ENCODE measurements at regions not wholly inside any gene's neighbourhood (a gene's known extent, or its start where the extent isn't known, plus 50 kb on each side); places are given as distances from the start of the nearest gene placed in this dataset.

DNA sequence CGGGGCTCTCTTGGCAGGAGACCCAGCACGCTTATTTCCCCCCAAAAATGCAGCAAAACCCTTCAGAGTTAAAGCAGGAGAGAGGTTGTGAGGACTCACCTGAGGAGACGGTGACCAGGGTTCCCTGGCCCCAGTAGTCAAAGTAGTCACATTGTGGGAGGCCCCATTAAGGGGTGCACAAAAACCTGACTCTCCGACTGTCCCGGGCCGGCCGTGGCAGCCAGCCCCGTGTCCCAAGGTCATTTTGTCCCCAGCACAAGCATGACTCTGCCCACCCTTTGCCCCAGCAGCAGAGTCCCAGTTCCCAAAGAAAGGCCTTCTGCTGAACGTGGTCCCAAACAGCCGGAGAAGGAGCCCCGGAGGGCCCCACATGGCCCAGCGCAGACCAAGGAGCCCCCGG, 337.7 kb downstream of the TMEM121 start:
- Histone ChIP-seq H3K4me2 (ENCODE audit: low read length) (no peak overlapping the region), H3K36me3 (ENCODE audit: low read depth, low read length) (no peaks in the 10 kb centered on the region), H3K9me3 (ENCODE audit: low read length) (no peaks in the 10 kb centered on the region), H3K27me3 (ENCODE audit: low read length) (no peaks in the 10 kb centered on the region), H3K4me3 (ENCODE audit: low read length) (no peak overlapping the region), H3F3A (ENCODE audit: low read length, unreplicated experiment) (no peaks in the 10 kb centered on the region), H3K9ac (ENCODE audit: low read length) (no peak overlapping the region), H2AFZ (ENCODE audit: low read length) (no peak overlapping the region), H4K20me1 (ENCODE audit: low read length) (no peaks in the 10 kb centered on the region), H3K79me2 (ENCODE audit: low read length) (no peaks in the 10 kb centered on the region), H3K27ac (ENCODE audit: low read length) (no peak overlapping the region), H3K9me2 (replicated peaks; ENCODE audit: low read length) (no peaks in the 10 kb centered on the region), H3K4me1 (ENCODE audit: insufficient read depth, low read length) (no peaks in the 10 kb centered on the region)
- ATAC-seq (no peak), DNase-seq (no peak)
- POLR2A ChIA-PET (ENCODE audit: unreplicated experiment) = no interaction called here
- no TSS peak for BruUV-seq (replicated peaks)
- intact Hi-C loops (cut with micrococcal nuclease) = no loop called here
- TF ChIP-seq, protein P1, sequence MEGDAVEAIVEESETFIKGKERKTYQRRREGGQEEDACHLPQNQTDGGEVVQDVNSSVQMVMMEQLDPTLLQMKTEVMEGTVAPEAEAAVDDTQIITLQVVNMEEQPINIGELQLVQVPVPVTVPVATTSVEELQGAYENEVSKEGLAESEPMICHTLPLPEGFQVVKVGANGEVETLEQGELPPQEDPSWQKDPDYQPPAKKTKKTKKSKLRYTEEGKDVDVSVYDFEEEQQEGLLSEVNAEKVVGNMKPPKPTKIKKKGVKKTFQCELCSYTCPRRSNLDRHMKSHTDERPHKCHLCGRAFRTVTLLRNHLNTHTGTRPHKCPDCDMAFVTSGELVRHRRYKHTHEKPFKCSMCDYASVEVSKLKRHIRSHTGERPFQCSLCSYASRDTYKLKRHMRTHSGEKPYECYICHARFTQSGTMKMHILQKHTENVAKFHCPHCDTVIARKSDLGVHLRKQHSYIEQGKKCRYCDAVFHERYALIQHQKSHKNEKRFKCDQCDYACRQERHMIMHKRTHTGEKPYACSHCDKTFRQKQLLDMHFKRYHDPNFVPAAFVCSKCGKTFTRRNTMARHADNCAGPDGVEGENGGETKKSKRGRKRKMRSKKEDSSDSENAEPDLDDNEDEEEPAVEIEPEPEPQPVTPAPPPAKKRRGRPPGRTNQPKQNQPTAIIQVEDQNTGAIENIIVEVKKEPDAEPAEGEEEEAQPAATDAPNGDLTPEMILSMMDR (conservative IDR thresholded peaks at IDR 0.05; ENCODE audit: low read depth, low read length) = no peak
- TF ChIP-seq EZH2phosphoT487 (IDR thresholded peaks at IDR 0.05; ENCODE audit: borderline replicate concordance, low read length) = no peak
- TF ChIP-seq EZH2 (IDR thresholded peaks at IDR 0.05; ENCODE audit: low read length, unreplicated experiment) = no peak
- CTCF ChIA-PET = no interaction called here

DNA sequence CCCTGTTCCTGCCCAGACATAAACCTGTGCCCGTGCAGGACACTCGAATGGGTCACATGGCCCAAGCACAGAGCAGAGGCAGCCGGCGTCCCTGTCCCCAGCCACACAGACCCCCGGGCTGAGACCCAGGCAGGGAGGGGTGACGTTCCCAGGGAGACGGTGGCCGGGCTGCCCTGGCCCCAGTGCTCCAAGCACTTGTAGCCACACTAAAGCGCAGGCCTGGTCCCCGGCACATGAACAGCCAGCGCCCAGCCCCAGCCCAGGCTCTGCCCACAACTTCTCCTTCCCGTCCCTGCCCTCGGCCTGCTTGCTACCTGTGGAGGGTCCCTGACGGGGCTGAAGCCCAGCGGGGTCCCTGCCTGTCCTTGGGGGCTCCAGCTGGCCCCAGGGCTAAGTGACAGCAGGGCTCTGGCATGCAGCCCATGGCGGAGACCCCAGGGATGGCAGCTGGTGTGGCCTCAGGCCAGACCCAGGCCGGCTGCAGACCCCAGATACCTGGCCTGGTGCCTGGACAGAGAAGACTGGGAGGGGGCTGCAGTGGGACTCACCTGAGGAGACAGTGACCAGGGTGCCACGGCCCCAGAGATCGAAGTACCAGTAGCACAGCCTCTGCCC, 338.4 kb downstream of the TMEM121 start:
- H4K20me1 ChIP-seq (ENCODE audit: low read length) = no peaks in the 10 kb centered on the region
- no peak overlapping the region for H3K27ac ChIP-seq (ENCODE audit: low read length)
- H3K27me3 ChIP-seq (ENCODE audit: low read length) = no peaks in the 10 kb centered on the region
- no peaks in the 10 kb centered on the region for H3K36me3 ChIP-seq (ENCODE audit: low read depth, low read length)
- H3K79me2 ChIP-seq (ENCODE audit: low read length) = no peaks in the 10 kb centered on the region
- BruUV-seq (replicated peaks) = no TSS peak
- no peak overlapping the region for H3K9ac ChIP-seq (ENCODE audit: low read length)
- DNase-seq (no peak), ATAC-seq (no peak)
- H3K4me2 ChIP-seq (ENCODE audit: low read length) = no peak overlapping the region
- intact Hi-C loops (cut with micrococcal nuclease) = no loop called here
- CTCF ChIA-PET = no interaction called here
- no peak overlapping the region for H2AFZ ChIP-seq (ENCODE audit: low read length)
- no peaks in the 10 kb centered on the region for H3F3A ChIP-seq (ENCODE audit: low read length, unreplicated experiment)
- no peaks in the 10 kb centered on the region for H3K9me3 ChIP-seq (ENCODE audit: low read length)
- no peaks in the 10 kb centered on the region for H3K4me1 ChIP-seq (ENCODE audit: insufficient read depth, low read length)
- H3K4me3 ChIP-seq (ENCODE audit: low read length) = no peak overlapping the region
- H3K9me2 ChIP-seq (replicated peaks; ENCODE audit: low read length) = no peaks in the 10 kb centered on the region
- TF ChIP-seq, protein P1 (conservative IDR thresholded peaks at IDR 0.05; ENCODE audit: low read depth, low read length) = no peak
- TF ChIP-seq EZH2 (IDR thresholded peaks at IDR 0.05; ENCODE audit: low read length, unreplicated experiment) (no peak), EZH2phosphoT487 (IDR thresholded peaks at IDR 0.05; ENCODE audit: borderline replicate concordance, low read length) (no peak)
- POLR2A ChIA-PET (ENCODE audit: unreplicated experiment) = no interaction called here

DNA sequence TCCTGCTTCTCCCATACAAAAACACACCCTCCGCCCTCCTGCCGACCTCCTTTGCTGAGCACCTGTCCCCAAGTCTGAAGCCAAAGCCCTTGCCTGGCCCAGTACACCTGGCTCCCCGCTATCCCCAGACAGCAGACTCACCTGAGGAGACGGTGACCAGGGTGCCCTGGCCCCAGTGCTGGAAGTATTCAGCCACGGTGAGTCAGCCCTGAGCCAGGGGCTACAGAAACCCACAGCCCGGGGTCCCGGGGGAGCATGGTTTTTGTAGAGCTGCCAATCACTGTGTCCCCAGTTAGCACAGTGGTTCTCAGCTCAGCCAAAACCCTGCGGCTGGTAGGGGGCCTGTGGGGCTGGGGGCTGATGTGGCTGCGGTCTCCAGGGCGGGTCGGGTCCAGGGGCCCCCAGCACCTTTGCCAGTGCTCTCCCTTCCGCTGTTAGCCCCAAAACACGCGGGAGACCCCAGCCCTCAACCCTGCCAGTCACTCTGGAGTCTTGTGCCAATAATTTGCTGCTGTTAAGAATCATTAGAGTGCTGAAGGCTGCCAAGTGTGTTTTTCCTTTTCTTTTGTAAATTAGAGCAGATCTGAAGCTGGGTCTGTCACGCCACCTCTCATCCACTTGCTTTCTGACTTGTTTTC, 339.0 kb downstream of the TMEM121 start:
- H3K79me2 ChIP-seq (ENCODE audit: low read length) = no peaks in the 10 kb centered on the region
- H3K27me3 ChIP-seq (ENCODE audit: low read length) = no peaks in the 10 kb centered on the region
- CTCF ChIA-PET = no interaction called here
- no peaks in the 10 kb centered on the region for H3K9me2 ChIP-seq (replicated peaks; ENCODE audit: low read length)
- POLR2A ChIA-PET (ENCODE audit: unreplicated experiment) = no interaction called here
- H3K27ac ChIP-seq (ENCODE audit: low read length) = no peak overlapping the region
- ATAC-seq = no peak
- no peak for DNase-seq
- no peaks in the 10 kb centered on the region for H3K4me1 ChIP-seq (ENCODE audit: insufficient read depth, low read length)
- no peaks in the 10 kb centered on the region for H3K36me3 ChIP-seq (ENCODE audit: low read depth, low read length)
- H3K9me3 ChIP-seq (ENCODE audit: low read length) = no peaks in the 10 kb centered on the region
- no peak overlapping the region for H3K4me3 ChIP-seq (ENCODE audit: low read length)
- intact Hi-C loops (cut with micrococcal nuclease) = no loop called here
- H3F3A ChIP-seq (ENCODE audit: low read length, unreplicated experiment) = no peaks in the 10 kb centered on the region
- no peak overlapping the region for H3K4me2 ChIP-seq (ENCODE audit: low read length)
- no peaks in the 10 kb centered on the region for H4K20me1 ChIP-seq (ENCODE audit: low read length)
- H3K9ac ChIP-seq (ENCODE audit: low read length) = no peak overlapping the region
- TF ChIP-seq EZH2phosphoT487 (IDR thresholded peaks at IDR 0.05; ENCODE audit: borderline replicate concordance, low read length) (no peak), EZH2 (IDR thresholded peaks at IDR 0.05; ENCODE audit: low read length, unreplicated experiment) (no peak)
- TF ChIP-seq, protein P1 (conservative IDR thresholded peaks at IDR 0.05; ENCODE audit: low read depth, low read length) = no peak
- no peak overlapping the region for H2AFZ ChIP-seq (ENCODE audit: low read length)
- BruUV-seq (replicated peaks) = no TSS peak
